ENCODE measurements at regions not wholly inside any gene's neighbourhood (a gene's known extent, or its start where the extent isn't known, plus 50 kb on each side); places are given as distances from the start of the nearest gene placed in this dataset.
A peak's percentile ranks its signal among the peaks of the same experiment; 100 is the strongest.

DNA sequence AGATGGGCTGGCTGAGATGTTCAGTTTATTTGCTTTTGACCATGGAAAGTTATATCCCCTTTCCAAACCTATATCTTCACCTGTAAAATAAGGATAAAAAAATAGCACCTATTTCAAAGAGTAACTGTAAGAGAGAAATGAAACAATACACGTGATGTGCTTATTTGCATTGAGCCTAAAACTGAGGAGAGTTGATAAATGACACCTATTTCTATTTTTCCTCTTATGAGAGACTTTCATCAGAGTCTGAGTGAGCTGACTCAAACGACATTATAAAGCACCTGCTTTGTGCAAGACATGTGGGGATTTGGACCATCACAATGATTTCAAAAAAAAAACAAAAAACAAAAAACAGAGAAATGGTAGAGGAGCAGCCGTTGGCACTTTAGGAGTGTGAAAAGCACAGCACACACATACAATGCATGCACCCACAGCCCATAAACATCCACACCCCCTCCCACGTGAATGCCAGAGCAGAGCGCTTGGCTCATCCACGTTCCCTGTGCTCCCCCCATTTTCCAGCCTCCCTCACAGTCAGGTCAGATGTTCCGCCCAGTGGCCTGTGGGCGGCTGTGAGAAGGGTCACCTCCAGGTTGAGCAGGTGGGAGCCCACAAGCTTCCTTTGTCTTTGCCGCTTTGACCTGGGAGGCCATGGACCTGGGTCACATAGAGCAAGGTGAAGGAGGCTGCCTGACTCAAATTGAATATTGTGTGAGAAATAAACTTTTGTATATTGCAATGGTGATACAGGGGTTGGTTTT is 253.2 kb upstream of the ZNF32 start:
- no peak for DNase-seq (ENCODE audit: low spot score)

DNA sequence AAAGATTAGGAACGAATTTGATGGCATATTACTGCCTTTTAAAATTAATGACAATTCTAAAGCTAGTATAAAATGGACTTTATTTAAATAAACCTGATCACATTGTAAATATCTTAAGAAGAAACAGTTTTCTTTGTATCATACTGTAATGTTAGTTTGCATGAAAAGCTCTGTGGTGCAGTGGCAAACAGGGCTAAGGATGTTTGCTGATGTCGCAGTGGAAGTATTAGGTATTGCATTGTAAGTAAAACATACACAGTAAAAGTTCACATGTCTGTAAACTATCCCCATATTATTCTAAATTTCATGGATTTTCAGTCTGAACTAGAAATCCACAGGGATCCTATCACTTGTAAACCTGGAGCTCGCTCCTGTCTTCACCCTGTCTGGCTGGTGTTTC is 252.6 kb upstream of the ZNF32 start:
- DNase-seq (ENCODE audit: low spot score): no peak

DNA sequence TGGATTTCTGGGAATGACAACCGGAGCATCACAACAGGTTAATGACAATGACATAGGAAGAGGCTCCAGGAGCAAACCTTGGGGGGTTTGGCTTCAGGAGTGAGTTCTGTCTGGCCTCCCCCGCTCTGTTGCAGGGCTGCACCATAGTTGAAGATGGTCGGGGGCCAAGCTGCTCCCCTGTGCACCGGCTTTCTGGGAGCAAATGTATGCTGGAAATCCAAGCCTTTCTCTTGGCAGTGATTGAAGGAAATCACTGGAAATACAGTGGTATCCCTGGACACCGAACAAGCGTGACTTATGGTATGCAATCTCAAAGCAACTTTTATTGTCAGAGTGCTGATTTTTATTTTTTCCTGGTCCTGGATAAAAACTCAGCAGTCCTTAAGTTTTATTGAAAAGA is 251.9 kb upstream of the ZNF32 start:
- DNase-seq (ENCODE audit: low spot score): no peak

DNA sequence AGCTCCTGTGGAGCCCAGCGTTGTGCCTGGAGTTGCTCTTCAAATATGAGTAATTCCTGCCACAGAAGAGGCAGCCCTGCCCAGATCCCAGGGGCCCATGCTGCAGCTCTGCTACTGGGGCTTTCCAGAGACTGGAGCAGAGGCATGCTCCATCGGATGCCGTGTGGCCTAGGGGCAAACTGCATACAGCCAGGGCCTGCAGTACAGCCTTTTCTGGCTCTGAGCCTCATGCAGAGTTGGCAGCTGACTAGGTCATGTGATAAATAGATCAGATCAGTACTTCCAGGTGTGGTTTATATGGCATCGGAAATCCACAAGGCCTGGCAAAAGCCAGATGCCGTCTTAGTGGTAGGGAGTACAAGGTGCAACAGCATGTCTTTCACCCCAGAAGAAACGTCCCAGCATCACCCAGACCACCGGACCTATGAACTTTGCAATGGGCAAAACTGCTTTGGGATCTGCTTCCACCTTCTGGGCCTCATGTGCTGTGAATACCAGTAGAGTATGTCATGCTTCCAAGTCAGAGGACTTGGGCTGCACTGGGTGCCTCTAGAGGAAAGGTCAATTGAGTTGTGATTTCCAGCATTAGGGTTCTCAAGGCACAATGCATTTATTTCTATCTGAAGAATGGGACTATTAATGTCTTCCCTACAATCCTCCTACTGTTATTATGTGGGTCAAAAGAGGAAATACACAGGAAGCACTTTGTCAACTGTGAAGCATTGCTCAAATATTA is 250.7 kb upstream of the ZNF32 start:
- DNase-seq (ENCODE audit: low spot score): no peak

DNA sequence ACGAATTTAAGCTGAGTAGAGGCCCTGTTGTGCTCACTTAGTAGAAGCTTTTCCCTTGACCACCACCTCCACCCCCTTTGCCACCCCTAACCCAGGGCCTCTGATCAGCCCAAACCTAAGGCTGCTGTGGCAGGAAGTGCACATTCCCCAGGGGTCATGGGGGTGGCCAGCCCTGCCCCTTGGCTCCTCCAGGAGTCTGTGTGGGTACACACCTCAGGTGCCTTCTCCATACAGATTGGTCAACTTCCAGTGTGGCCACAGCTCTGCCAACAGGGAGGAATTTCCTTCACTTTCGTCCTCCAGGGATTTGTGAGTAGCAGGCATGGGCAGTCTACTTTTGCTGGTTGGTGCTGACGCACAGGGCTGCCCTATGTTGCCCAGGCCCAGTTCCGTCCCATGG is 249.9 kb upstream of the ZNF32 start:
- DNase-seq (ENCODE audit: low spot score): no peak

DNA sequence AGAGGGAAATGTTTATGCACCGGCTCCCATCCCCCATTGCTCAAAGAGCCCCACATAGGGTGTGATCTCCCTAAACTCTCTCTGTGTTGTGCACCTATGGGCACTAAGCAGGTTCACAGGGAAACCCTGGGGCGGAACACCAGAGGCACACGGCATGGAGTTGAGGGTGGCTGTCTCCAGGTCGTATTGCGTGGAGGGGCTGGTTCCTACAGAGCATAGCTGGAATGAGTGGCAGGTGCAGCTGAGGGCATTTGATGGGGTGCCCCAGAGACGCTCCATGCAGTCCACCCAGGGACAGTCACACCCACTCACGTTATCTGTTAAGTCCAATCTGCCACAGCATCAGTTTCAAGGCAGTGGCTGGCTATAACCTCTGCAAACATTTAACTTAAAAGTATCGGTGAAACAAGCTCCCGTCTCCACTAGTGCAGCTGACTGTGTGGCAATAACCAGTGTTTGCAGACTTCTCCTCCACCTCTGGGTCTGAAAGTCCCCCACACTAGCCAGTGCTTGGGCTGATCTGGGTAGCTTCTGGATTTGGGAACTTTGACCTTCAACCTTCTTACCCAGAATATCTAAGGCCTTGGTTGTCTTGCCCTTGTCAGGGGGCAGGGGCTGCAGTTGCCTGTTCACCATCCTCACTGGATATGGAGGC is 249.2 kb upstream of the ZNF32 start:
- no peak for DNase-seq (ENCODE audit: low spot score)

DNA sequence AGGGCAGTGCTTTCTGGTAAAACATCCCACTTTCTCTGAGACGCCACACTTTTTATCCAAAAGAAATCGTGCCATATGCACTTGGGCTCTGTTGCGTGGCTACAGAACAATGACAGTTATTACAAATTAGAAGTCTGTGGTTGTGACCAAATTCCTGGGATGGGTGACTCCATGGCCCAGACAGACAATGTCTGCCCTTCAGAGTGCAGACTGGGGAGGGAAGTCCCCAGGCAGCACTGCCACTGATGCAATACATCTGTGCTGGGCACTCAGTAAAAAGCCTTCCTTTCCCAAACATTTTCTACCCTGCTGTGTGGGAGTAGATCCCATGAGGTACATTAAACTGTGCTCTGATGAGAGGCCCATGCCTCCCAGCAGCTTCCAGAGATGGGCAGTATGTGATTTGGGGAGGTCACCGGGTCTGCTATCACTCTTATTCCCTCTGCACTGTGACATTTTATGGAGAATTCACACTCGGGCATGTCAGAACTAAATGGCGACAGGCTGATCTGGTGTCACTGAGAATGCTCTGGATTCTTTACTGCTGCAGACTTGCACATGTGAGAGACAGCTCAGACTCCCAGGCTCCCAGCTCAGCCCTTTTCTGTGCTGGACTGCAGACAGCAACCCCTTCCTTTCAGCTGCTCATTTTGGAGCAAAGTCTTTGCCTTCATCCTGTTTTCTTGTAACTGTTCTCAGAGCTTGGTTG is 243.5 kb upstream of the ZNF32 start:
- no peak for DNase-seq (ENCODE audit: low spot score)

DNA sequence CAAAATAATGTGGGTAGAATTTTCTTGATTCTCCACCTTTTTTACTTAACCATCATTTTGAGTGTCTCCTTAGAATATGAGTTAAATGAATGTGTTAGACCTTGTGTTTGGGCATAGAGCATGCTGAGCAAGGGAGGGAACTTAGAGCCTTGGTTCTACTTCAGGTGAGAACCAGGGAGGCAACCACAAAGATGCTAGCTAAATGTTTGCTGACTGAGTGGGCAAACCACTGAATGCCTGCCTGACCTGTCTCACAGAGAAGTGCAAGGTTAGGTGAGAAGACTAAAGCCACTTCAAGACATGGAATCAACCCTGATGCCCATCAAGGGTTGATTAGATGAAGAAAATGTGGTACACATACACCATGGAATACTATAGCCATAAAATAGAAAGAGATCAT is 242.6 kb upstream of the ZNF32 start:
- no peak for DNase-seq (ENCODE audit: low spot score)

DNA sequence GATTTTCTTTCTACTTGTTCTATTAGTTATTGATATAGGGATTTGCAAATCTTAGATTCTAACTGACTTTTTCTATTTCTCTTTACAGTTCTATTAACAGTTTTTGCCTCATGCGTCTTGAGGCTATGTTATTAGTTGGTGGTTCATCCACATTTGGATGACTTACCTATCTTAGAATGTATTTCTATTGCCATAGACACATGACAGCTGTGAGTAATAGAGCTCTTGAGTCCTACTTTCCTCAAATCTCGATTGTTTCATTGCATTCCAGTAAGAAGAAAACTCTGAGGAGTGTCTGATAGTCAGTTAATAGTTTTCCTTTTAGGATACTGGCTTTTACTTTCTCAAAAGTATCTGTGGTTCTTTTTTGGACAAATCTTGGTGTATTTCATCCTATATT is 241.4 kb upstream of the ZNF32 start:
- no peak for DNase-seq (ENCODE audit: low spot score)

DNA sequence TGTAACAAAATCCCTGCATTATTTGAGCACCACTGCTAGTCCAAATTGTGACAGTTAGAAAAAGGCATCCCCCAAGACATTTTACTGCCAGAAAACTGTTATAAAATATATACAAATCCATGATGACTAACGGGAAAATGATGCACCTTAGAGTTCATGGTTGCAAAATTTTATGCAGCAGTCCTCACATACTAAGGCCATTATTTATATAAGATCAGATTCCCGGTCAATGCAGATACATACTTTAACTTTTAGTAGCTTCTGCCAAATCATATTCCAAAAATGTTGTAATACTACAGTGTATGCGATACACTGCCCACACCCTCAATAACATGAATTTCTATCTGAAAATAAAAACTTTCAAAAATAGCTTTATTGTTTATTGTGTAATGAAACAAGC is 239.9 kb upstream of the ZNF32 start:
- DNase-seq (ENCODE audit: low spot score): no peak

DNA sequence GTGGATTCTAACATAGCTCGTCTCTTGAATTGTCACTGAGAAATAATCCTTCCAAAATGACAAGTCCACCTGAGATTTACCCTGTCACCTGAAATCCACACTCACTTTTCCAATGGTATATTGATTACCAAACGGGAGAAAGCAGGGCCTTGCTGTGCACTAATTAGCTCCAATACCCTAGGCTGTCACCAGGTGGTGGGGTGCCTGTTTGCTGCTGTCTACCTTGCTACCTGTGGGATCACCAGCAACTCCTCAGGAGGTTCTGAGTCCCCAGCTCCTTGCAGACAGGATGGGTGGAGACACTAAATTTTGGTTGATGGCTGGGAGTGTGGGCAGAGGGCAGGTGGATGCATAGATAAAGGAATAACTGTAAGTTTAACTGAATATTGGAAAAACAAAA is 237.2 kb upstream of the ZNF32 start:
- peak; percentile 43 for DNase-seq (ENCODE audit: low spot score)

DNA sequence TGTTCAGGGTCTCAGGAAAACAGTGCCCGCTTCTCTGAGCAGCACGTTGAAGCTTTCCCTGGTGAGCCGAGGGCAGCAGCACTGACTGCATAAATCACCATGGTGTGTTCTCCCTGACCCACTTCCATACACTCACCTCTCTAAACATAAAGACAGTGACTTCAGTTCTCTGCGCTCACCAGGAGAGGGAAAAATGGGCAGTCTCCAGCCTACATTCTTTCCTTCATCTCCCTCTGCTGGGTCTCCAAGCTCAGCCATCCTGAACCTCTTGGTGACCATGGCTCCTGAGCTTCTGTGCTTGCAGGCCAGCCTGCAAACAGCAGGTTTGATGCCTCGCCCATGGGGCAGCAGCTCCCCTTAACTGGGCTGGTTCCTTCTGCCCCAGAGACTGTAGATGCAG is 236.6 kb upstream of the ZNF32 start:
- DNase-seq (ENCODE audit: low spot score): no peak

DNA sequence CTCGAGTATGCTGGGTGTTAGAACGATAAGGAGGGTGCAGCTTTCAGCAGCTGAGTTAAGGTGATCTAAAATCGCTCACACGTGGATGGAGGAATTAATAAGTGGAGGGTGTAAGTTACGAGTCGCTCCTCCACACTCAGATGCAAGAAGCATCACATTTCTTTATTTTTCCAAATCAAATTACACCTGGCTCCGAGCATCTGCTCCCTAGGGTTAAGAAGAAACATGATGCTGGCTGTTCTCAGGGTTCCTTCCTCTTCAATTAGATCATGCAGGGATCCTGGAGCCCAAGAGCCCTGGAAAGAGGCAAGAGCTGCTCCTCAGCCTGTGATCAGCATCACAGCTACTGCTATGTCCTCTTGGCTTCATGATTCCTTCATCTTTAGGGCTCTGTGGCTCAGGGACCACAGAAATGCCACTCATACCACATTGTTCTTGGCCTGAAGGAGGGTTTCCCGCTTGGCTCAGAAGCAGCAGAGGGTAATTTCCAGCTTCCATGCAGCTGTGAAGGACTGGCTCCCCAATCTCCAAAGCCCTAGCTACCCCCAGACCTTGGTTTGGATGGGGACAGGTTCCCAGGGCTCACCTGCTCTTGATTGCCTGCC is 235.9 kb upstream of the ZNF32 start:
- no peak for DNase-seq (ENCODE audit: low spot score)

DNA sequence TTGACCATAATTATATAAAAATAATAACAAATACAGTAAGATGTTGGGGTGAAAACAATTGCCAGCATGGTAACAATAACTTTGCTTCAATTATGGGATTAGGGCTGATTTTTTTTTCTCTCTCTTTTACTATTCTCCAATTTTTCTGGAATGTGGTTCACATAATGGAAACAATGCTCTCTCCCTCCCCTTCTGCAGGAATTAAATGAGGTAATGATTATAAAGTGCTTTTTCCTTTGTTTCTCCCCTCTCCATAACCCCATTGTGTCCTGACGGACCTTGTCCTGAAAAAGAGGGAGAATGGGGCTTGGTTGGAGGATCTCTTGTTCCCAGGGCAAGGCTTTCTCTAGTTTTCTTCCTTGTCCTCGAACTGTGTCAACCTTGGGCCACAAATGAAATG is 234.0 kb upstream of the ZNF32 start:
- DNase-seq (ENCODE audit: low spot score): no peak

DNA sequence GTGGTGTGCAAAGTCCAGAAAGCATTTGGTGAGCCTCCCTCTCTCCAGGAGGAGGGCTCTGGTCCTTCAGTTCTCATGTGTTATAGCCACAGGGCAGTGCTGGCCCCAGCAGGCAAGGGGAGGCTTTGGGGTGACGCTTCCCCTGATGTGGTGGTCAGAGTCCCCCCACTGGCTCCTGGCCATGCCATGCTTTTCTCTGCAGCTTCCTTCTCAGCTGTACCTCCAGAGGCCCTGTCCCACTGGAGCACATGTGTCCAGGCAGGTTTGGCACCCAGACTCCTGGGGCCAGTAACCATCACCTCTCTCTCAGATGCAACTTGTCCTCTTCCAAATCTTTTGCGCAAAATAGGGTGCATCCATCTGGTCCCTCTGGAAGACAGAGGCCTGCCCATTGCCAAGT is 233.0 kb upstream of the ZNF32 start:
- no peak for DNase-seq (ENCODE audit: low spot score)

DNA sequence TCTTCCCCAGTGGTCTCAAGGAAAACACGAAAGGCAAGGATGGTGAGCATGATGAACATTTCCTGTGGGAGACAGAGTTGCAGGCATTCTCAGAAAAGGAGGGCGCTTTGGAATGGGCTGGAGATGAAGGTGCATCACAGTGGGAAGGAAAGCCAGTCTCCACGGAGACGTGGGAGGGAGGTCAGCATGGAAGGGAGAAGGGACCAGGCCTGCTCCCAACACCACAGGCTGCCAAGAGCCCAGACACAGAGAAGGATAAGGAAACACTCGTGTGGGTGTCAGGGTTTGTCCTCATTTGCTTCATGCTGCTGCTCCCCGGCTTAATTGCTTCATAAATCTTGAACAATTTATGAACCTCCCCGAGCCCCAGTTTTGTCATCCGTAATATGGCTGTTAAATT is 231.5 kb upstream of the ZNF32 start:
- no peak for DNase-seq (ENCODE audit: low spot score)

DNA sequence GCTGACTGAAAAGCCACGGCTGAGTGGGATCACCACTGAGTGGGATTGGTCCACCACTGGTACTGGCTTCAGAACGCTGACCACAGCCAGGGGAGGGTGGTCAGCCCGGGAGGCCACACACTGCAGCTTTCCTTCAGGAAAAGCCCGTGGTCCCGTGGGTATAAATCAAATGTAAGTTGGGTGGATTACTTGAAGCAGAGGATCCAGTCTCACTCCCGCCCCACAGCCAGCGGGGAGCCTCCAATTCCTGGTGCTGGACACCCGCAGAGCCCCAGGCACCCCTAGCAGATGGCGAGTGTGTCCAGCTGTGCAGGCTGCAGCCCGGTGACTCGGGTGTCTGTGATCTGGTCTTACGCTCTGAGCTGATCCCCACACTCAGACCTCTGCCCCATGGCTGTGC is 231.1 kb upstream of the ZNF32 start:
- DNase-seq (ENCODE audit: low spot score): no peak

DNA sequence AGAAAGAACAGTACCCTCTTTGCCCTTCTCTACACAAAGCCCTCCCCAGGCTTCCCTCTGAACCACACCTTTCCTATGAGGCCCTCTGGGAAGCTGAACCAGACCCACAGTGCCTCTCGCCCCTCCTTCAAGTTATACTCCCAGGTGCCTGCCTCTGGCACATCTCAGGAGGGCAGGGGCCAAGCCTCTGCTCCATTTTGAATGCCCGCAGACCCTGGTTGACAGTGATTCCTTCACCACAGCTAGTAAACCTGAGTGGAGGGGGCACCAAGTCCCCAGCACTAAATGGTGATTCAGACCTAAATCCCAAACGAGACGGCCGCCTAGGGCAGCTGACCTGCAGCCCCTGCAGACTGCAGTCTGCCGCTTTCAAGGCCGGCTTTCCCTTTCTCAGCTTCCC is 230.5 kb upstream of the ZNF32 start:
- no peak for DNase-seq (ENCODE audit: low spot score)

DNA sequence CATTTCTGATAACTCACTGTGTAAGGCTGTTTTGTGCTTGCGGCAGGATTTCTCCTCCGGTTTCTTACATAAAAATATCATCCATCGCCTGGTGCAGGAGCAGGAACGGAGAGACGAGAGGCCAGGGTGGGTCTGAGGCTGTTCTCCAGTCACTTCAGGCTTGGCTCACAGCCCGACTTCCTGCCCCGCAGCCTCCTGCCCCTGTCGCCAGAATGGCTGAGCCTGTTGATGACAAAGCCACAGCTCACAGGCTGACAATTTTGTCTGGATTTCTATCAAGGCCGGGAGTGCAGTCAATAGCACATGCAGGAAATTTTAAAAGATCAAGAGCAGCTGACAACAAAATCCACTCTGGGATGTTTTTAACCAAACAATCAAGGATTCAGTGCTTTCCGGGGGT is 229.7 kb upstream of the ZNF32 start:
- no peak for DNase-seq (ENCODE audit: low spot score)

DNA sequence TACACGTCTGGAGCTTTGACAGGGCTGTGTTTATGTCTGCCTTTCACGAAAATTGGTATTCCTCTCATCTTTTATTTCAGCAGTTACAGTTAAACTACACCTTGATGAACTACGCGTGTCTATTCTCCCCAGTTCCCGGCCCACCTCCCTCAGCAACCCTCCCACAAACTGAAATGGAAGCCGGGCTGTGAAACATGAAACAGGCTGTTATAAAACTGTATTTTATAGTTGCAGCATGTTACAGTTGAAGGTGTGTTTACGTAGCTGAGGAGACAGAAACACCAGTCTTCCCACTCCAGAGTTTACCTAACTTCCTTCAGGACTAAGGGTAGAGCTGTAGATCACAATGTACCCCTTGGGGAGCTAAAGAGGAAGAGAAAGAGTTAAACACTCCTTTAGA is 228.3 kb upstream of the ZNF32 start:
- no peak for DNase-seq (ENCODE audit: low spot score)

DNA sequence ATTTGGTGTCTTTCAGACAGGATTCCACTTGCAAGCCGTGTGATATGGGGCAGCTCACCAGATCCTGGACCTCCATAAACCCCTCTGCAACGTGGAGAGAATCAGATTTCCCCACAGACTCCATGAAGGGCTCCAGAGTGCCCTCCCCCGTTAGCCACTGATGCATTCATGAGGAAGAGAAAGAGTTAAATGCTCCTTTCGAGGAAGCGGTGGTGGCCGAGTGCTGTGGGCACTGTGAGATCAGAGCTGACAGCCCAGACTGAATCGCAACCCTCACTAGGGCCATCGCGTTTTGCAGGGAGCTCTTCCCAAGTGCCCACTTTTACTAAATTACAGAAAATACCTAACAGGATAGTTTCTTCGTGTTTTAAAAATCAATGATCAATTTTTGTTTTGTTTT is 226.3 kb upstream of the ZNF32 start:
- DNase-seq (ENCODE audit: low spot score): peak; percentile 46

DNA sequence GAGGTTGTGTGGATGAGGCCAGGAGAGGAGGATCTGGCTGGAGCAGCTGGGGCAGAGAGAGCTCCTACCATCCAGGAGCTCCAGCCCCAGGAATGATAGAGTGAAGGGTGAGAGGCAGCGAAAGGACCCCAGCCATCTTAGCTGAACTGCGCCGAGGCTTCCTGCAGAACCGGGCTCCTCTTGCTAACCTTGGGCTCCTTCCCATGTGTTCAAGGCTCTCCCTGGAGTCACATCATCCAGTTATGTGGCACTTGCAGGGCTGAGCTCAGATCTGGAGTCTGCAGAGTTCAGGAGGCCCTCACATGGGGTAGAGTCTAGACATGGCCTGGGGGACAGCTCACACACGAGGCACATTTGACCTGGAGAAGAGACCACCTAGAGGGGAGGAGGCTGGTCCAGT is 225.0 kb upstream of the ZNF32 start:
- DNase-seq (ENCODE audit: low spot score): no peak

Data from iPS-NIHi11 (cell line).